HG03045 (cell line): ENCODE measurements at regions not wholly inside any gene's neighbourhood (a gene's known extent, or its start where the extent isn't known, plus 50 kb on each side); places are given as distances from the start of the nearest gene placed in this dataset.

Experiments used
- ATAC-seq: cut with Tn5 transposase; IDR thresholded peaks from one replicate; pipeline ENCODE4 v1.9.1; 2021; ENCODE audit warnings: mild to moderate bottlenecking, moderate library complexity; ENCODE audit not compliant: unreplicated experiment

GRCh38 chr9:7360513-7360912 lies 439.1 kb downstream of the DMAC1 start:
- ATAC-seq, result no peak

- ATAC-seq, result no peak
Observed at GRCh38 chr9:7358876-7359275, 440.7 kb downstream of the DMAC1 start.

GRCh38 chr9:7354704-7355103 lies 444.9 kb downstream of the DMAC1 start:
- no peak for ATAC-seq

DNA sequence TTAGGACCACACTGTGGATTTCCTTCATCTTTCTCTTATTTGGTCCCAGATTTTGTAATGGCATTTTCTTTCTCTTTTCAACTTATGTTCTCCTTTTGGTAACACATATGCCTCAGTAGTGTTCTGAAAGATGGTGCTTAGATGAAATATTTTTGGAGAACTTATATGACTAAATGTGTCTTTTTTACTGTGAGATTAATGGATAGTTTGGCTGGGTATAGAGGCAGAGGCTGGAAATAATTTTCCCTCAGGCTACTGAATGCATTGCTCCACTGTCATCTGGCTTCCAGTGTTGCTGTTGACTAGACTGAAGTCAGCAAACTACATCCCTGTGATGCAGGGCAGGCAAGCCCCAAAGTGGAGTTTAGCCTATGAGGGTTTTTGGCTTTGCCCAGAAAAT lies 450.9 kb downstream of the DMAC1 start:
- no peak for ATAC-seq

DNA sequence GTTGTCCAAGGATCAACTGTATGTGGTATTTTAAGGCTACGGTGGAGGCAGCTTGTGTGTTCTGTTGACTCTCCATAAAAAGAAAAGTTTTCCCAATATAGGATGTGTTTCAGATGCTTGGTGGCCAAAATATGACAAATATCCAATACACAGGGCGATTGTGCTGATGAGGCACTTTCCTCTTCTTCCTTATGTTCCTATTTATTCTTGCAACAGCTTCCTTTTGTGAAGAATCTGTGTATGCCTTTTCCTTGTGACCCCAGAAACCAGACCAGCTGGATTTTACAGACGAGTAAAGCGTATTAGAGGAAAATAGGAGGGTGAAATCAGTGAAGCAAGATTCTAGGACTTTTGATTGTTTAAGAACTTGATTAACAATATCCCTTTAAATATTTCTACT lies 452.0 kb downstream of the DMAC1 start:
- ATAC-seq, result no peak

GRCh38 chr9:7346144-7346543 lies 453.4 kb downstream of the DMAC1 start:
- no peak for ATAC-seq

DNA sequence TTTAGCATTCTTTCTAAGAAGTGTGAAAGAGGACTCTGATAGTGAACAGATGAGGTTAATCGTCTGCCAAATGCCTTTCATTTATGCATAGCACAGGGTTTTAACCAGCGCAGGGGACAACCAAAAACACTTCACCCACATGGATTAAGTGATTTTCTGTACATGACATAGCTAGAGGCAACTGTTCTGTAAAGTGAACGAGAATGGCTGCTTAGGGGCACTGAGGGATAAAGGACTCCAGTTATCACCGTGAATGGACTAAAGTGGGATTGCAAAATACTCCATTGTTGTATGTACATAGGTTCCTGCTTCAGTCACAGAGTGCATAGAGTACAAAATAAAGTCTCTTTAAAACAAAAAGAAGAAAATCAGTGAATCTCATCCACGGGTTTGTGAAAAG lies 456.8 kb downstream of the DMAC1 start:
- no peak for ATAC-seq

DNA sequence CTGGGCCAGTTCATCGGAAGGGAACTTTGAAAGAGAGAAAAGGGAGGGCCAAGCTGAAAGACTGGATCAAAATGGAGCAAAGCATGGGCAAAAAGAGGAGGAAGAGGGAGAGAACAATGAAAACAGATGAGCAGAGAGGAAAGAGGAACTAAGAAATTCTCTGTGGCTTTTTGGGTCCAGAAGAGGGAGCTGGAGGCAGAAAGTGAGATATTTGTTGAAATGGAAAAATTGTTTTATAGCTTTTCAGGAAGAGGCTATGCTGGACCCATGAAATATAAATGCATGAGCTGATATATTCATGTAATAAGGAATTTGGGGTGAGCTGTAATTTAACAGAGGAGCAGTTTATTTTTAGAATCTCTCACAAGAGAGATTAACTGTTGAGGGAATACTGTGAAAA lies 457.3 kb downstream of the DMAC1 start:
- no peak for ATAC-seq

DNA sequence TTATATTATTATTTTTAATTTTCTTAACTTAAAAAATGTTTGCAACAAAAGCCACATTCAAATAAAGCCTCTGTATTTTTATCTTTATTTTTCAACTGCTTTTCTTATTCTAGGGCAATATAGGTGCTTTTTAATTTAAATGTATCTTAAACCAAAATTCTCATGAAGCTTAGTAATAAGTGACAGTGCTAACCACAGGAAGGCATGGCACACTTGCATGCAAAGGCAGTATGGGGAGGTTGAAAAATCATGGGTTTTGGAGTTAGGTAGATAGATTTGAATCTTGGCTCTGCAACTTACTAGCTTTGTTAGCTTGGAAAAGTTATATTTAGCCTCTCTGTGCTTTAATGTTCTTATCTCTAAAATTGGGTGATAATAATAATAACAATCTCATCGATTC lies 458.0 kb downstream of the DMAC1 start:
- no peak for ATAC-seq

GRCh38 chr9:7340451-7340850 lies 459.1 kb downstream of the DMAC1 start:
- no peak for ATAC-seq

GRCh38 chr9:7338586-7339281 lies 460.8 kb downstream of the DMAC1 start:
- ATAC-seq, result no peak

DNA sequence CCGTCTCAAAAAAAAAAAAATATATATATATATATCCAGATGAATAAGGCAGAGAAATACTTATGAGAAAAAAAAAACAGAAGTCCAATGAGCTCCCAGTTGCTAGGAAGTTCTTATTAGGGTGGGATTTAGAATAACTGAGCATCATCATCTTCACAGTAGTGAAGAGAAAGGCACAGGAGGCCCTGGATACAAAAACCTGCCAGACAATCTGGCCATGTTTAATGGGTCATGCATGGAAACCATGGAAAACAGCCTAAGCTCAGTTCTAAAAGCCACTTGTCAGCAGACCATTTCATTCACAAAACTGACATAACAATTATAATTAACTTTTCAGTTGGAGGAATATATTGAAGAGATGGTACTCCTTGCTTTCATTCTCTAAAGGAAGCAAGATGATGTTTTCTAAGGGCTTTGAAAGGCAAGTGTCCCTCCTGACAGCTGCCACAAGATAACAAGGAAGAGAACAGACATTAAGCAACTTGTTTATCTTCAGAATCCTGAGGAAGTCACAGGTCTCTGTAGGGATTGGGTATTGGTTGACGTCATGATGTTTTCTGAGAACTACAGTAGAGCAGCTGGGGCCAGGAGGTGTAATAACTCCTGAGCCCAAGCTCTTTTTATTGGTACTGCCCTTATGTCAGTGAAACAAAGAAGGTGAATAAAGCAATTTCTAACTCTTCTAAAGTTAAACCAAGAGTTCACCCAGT lies 463.1 kb downstream of the DMAC1 start:
- ATAC-seq, result no peak

- ATAC-seq, result no peak
Observed at GRCh38 chr9:7333719-7334118, 465.9 kb downstream of the DMAC1 start.

GRCh38 chr9:7332780-7333179 lies 466.8 kb downstream of the DMAC1 start:
- no peak for ATAC-seq

DNA sequence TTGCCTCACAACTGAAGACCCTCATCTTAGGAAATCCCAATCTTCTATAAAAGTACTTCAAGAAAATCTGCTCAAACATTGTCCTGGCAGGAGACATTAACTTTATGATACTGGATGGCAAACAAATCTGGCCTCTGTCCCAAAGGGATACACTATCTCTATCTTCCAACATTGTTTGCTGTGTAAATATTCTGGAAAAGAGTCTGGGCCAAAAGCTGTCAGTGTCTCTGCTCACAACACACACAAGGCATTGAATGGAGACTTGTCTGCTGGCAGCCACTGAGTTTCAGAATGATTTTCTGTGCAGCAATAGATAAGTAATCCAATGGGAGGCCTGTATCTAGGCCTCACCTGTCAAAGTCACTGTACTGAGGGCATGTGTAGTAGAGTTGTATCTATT lies 471.1 kb downstream of the DMAC1 start:
- no peak for ATAC-seq

DNA sequence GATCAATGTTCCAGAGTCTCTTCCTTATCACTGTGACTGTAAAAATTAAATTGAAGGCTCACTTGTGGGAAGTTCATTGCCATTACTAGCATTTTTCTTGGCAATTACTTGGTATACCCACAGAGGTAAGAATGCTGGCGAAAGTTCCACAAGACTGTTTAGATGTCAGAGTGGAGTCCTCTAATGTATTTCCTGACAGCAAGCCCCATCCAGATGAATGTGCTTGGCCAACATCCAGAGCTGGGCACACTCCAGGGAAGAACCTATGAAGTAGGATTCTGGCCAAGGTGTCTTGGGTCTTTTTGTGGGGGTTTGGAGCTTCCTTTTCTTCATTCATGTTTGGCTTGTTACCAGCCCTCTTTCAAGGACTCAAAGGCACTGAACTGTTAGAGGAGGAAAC lies 473.6 kb downstream of the DMAC1 start:
- no peak for ATAC-seq

DNA sequence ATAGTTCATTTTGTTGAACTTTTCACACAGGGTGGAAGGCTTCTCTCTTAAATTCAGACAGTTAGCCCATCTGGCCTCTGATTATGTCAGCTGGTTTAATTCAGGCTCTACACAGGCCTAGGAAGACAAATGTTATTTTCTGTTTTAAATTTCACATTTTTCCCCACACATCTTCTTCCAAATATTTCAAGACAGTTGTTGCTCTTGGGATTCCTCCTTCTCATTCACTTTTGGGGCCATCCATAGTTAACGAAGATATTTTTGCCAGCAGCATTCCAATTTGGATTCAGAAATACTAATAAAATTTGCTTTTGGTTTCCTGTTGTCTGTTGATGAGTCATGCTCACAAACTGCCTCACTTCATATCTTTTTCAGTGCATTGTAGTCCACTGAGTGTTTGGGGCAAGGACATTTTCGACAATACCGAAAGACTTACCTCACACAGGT lies 475.4 kb downstream of the DMAC1 start:
- no peak for ATAC-seq

DNA sequence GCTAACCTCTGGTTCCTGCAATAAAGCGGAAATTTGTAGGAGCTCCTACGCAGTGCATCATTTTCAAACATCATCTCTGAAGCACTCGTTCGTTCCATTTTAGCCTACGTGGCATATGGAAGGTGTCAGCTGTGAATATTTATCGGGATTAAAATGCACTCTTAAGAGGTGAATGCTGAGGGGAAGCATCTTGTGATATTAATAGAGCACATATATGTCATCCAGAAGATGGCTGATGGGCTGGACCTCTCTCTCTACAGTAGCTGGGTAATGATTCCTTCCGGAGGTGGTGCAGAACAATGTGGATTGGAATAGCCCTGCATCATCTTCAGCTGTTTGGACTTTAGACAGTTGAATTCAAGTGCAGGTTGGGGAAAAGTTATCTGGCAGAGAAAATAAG lies 478.7 kb downstream of the DMAC1 start:
- ATAC-seq, result no peak

GRCh38 chr9:7320139-7320538 lies 479.4 kb downstream of the DMAC1 start:
- ATAC-seq, result no peak

DNA sequence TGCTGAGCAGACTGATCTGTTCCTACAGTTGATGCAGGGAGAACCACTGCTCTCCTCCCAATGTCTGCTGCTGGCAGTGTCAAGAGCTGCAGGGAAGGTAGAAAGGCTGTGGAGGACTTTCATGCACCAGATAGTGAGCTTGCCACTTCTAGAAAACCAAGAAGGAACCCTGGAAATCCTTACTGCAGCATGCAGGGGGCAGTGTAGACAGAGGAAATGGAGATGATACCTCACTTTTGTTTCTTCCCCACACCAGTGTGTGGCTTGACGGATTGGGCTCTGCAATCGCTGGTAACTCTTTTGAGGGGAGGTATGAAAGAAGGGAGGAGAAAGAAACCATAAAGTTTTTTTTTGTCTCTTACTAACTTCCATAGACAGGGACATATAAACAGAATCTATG lies 480.7 kb downstream of the DMAC1 start:
- ATAC-seq, result no peak

DNA sequence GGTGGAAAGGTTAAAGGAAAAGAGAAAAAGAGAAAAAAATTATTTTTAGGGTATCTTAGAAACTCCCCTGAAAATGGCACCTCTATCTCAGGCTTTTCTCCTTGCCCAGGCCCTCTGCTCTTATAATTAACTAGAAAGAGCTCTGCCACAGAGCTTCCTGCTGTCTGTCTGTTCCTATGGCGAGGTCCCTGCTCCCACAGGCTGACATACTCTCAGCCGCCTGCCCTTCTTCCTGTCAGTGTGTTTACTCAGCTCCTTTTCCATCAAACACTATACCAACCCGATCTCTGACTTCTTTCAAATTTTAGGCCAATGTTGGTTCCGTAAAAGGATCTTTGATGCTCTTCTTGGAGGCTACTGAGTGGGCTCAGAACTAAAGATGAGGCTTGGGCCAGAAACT lies 482.6 kb downstream of the DMAC1 start:
- no peak for ATAC-seq

- ATAC-seq, result no peak
Observed at GRCh38 chr9:7316166-7316795, 483.3 kb downstream of the DMAC1 start.
